Ishikawa (cell line): ENCODE measurements at regions not wholly inside any gene's neighbourhood (a gene's known extent, or its start where the extent isn't known, plus 50 kb on each side); places are given as distances from the start of the nearest gene placed in this dataset.

Experiments
- CEBPB ChIP-seq: IDR thresholded peaks from 2 replicates; pipeline ENCODE4 v1.6.1; 2012
- CREB1 ChIP-seq: IDR thresholded peaks from 2 replicates; pipeline ENCODE4 v1.6.1; 2012; ENCODE audit warnings: low read depth
- EGR1 ChIP-seq: IDR thresholded peaks from 2 replicates; pipeline ENCODE4 v1.6.1; 2012
- EP300 ChIP-seq: IDR thresholded peaks from 2 replicates; pipeline ENCODE4 v1.6.1; 2012; ENCODE audit warnings: borderline replicate concordance
- FOXM1 ChIP-seq: IDR thresholded peaks from 2 replicates; pipeline ENCODE4 v1.6.1; 2012; ENCODE audit warnings: low read depth, borderline replicate concordance
- NFIC ChIP-seq: IDR thresholded peaks from 2 replicates; pipeline ENCODE4 v1.6.1; 2012
- RAD21 ChIP-seq: IDR thresholded peaks from 2 replicates; pipeline ENCODE4 v1.6.1; 2012; ENCODE audit warnings: low read depth
- TAF1 ChIP-seq: IDR thresholded peaks from 2 replicates; pipeline ENCODE4 v1.6.1; 2012; ENCODE audit warnings: low read depth, mild to moderate bottlenecking
- TCF12 ChIP-seq: IDR thresholded peaks from 2 replicates; pipeline ENCODE4 v1.6.1; 2012; ENCODE audit warnings: low read depth
- TEAD4 ChIP-seq: IDR thresholded peaks from 2 replicates; pipeline ENCODE4 v1.6.1; 2012
- YY1 ChIP-seq: IDR thresholded peaks from 2 replicates; pipeline ENCODE4 v1.6.1; 2012; ENCODE audit warnings: low read depth
- ZBTB7A ChIP-seq: IDR thresholded peaks from 2 replicates; pipeline ENCODE4 v1.6.1; 2012; ENCODE audit warnings: low read depth
- TF ChIP-seq, protein P1 (sequence below): IDR thresholded peaks from 2 replicates; pipeline ENCODE4 v1.6.1; 2012
- TF ChIP-seq, protein P2 (sequence below): IDR thresholded peaks from 2 replicates; pipeline ENCODE4 v1.6.1; 2012; ENCODE audit warnings: low read depth, mild to moderate bottlenecking
- TF ChIP-seq, protein P3 (sequence below): IDR thresholded peaks from 2 replicates; pipeline ENCODE4 v1.6.1; 2012

DNA sequence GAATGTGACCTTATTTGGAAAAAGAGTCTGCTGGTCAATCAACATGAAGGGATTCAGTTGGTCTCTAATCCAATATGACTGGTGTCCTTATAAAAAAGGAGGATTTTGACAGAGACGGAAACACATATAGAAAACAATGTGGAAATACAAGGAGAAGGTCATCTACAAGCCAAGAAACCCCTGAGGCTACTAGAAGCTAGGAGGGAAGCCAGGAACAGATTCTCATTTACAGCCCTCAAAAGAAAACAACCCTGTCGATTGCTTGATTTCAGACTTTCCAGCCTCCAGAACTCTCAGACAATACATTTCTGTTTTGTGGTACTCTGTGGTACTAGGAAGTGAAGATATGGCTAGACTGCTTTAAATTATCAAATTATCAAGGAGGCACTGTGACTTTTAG lies 162.9 kb upstream of the IGF1R start:
- TF ChIP-seq, protein P1, sequence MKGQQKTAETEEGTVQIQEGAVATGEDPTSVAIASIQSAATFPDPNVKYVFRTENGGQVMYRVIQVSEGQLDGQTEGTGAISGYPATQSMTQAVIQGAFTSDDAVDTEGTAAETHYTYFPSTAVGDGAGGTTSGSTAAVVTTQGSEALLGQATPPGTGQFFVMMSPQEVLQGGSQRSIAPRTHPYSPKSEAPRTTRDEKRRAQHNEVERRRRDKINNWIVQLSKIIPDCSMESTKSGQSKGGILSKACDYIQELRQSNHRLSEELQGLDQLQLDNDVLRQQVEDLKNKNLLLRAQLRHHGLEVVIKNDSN, result no peak
- TF ChIP-seq TEAD4 (no peak), TAF1 (no peak), EP300 (no peak)

DNA sequence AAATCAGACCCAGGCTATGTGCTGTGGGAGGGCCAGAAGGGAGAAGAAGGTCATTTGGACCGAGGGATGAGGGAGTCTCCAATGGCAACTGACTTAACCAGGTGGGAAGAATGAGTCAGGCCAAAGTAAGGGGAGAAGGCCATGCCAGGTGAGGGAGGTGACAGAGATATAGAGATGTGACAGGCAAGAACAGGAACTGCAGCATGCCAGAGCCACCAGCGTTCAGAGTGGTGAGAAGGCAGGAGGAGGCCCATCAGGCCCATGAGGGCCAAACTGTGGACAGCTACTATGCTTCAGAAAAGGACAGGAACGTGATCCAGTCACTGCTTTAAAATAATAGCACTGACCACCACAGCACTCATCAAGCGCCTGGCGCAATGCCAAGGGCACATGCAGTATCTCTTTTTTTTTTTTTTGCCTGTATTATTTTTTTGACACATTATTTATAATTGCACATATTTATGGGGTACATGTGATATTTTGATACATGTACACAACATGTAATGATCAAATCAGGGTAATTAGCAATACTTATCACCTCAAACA lies 154.3 kb upstream of the IGF1R start:
- no peak for TF ChIP-seq CEBPB
- TF ChIP-seq CREB1, result no peak
- no peak for TF ChIP-seq TCF12
- TF ChIP-seq, protein P2, sequence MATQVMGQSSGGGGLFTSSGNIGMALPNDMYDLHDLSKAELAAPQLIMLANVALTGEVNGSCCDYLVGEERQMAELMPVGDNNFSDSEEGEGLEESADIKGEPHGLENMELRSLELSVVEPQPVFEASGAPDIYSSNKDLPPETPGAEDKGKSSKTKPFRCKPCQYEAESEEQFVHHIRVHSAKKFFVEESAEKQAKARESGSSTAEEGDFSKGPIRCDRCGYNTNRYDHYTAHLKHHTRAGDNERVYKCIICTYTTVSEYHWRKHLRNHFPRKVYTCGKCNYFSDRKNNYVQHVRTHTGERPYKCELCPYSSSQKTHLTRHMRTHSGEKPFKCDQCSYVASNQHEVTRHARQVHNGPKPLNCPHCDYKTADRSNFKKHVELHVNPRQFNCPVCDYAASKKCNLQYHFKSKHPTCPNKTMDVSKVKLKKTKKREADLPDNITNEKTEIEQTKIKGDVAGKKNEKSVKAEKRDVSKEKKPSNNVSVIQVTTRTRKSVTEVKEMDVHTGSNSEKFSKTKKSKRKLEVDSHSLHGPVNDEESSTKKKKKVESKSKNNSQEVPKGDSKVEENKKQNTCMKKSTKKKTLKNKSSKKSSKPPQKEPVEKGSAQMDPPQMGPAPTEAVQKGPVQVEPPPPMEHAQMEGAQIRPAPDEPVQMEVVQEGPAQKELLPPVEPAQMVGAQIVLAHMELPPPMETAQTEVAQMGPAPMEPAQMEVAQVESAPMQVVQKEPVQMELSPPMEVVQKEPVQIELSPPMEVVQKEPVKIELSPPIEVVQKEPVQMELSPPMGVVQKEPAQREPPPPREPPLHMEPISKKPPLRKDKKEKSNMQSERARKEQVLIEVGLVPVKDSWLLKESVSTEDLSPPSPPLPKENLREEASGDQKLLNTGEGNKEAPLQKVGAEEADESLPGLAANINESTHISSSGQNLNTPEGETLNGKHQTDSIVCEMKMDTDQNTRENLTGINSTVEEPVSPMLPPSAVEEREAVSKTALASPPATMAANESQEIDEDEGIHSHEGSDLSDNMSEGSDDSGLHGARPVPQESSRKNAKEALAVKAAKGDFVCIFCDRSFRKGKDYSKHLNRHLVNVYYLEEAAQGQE, result no peak
- no peak for TF ChIP-seq YY1
- TF ChIP-seq TAF1, result no peak
- TF ChIP-seq EP300, result no peak
- no peak for TF ChIP-seq RAD21
- no peak for TF ChIP-seq EGR1

DNA sequence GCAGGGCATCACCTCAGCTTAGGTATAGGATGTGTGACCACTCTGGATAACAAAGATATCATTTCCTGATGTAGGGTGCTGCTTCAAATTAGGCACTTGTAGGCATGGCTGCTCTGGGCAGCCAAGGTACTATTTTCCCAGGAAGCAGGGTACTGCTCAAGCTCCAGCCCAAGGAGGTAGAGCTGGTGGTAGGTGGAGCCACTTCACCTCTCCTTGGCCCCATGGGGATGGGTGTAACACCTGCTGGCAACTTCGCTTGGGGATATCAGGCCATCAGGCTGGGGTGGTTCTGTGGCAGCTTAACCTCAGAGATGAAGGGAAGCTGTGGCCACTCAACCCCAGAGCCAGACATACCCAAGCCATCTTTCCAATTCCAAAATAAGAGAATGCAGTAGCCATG lies 147.1 kb upstream of the IGF1R start:
- TF ChIP-seq EP300 (no peak), EGR1 (no peak), FOXM1 (no peak), CREB1 (no peak), TEAD4 (no peak), RAD21 (no peak), ZBTB7A (no peak)
- TF ChIP-seq, protein P2, result no peak
- TF ChIP-seq, protein P1, result no peak

DNA sequence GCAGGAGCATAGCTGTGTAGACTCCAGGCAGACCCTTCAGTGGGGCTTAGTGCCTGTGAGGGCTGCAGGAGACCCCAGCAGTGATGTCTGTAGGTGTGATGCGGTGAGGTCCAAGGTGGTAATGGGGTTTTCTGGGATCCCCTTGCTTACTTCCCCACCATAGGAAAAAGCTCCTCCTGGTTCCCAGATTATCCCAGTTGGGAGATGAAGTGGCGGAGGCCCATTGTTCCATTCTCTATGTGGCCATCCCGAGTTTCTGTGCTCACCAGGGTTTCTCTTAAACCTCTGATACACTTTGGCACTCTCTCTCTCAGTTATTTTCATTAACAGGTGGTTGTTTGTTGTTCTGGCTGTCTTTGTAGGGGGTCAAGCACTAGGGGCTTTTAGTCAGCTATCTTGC lies 146.7 kb upstream of the IGF1R start:
- no peak for TF ChIP-seq ZBTB7A
- no peak for TF ChIP-seq CEBPB
- TF ChIP-seq TCF12, result no peak
- TF ChIP-seq, protein P2, result no peak
- TF ChIP-seq NFIC, result no peak
- no peak for TF ChIP-seq YY1
- TF ChIP-seq FOXM1, result no peak
- TF ChIP-seq, protein P1, result no peak
- TF ChIP-seq EGR1, result no peak
- no peak for TF ChIP-seq TEAD4
- TF ChIP-seq RAD21, result no peak
- no peak for TF ChIP-seq TAF1
- TF ChIP-seq, protein P3, sequence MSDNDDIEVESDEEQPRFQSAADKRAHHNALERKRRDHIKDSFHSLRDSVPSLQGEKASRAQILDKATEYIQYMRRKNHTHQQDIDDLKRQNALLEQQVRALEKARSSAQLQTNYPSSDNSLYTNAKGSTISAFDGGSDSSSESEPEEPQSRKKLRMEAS, result no peak
- TF ChIP-seq CREB1, result no peak
- no peak for TF ChIP-seq EP300

DNA sequence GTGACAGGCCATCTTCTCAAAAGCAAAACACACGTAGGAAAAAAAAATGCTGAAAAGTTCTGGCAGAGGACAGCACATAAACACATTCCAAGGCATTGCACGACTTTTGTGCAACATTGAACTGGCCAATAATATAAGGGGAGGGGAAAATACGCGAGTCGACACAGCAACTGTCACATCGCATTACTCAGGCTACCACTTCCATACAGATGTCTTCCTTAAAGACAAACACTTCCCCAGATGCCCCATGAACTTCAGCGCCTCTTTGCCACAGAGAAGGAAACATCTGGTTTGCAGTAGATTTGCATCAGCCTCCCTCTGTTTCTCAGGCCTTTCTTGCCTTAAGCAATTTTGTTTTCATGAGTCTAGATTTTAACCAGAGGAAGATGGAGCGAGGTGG lies 144.4 kb upstream of the IGF1R start:
- no peak for TF ChIP-seq EP300
- TF ChIP-seq NFIC, result no peak
- TF ChIP-seq, protein P3, result no peak
- TF ChIP-seq FOXM1, result no peak
